GM18870 (cell line): ENCODE measurements at regions not wholly inside any gene's neighbourhood (a gene's known extent, or its start where the extent isn't known, plus 50 kb on each side); places are given as distances from the start of the nearest gene placed in this dataset.
"Not testable (repeated sequence)": the region's sequence is repeated elsewhere in the genome, so short reads cannot be mapped to it uniquely, and the experiment has no call there.

Source experiments
- ATAC-seq: cut with Tn5 transposase; IDR thresholded peaks from one replicate; pipeline ENCODE4 v1.9.1; 2021; ENCODE audit warnings: moderate library complexity; ENCODE audit not compliant: unreplicated experiment

DNA sequence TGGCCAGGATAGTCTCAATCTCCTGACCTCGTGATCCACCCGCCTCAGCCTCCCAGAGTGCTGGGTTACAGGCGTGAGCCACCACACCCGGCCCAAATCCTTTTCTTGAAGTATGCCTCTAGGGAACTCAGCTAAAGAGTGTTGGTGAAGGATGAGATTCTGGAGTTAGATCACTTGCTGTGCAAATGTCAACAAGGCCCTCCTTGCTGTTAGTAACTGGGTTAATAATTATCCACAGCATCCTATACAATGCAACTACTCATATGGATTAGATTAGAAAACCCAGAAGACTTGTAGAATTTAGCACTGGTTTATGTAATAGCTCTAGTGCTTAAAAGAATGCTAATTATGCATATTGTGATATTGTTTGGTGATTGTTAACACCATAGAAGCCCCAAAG is 310.8 kb upstream of the TFPI start:
- no peak for ATAC-seq

DNA sequence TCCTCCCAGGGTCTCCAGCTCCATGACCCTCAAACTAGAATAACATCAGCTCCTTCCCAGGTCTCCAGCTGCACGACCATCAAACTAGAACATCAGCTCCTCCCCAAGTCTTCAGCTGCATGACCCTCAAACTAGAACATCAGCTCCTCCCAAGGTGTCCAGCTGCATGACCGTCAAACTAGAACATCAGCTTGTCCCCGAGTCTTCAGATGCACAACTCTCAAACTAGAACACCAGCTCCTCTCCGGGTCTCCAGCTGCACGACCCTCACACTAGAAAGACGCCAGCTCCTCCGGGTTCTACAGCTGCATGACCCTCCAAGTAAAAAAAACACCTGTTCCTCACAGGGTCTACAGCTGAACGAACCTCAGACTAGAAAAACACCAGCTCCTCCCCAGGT is 312.9 kb upstream of the TFPI start:
- no peak for ATAC-seq

DNA sequence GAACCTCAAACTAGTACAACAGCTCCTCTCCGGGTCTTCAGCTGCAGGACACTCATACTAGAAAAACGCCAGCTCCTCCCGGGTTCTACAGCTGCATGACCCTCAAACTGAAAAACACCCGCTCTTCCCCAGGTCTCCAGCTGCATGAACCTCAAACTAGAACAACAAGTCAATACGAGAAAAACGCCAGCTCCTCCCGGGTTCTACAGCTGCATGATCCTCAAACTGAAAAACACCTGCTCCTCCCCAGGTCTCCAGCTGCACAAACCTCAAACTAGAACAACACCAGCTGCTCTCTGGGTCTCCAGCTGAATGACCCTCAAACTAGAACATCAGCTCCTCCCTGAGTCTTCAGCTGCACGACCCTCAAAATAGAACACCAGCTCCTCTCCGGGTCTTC is 315.0 kb upstream of the TFPI start:
- ATAC-seq = no peak

DNA sequence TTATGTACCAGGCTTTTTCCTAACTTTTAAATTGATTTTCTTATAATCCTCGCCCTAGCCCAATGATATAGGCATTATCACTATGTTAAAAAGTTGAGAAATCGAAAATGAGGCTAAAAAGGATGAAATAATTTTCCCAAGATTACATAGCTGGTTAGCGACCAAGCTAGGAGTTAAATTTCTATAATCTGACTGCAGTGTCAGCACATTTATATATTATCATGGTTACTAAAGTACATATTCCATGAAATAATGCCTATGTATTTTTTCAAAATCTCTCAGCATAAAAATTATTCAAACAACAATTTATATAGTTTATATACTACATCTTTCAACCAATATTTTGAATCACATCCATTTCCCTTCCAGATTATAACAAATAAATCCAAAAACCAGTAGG is 317.3 kb upstream of the TFPI start:
- ATAC-seq = no peak

DNA sequence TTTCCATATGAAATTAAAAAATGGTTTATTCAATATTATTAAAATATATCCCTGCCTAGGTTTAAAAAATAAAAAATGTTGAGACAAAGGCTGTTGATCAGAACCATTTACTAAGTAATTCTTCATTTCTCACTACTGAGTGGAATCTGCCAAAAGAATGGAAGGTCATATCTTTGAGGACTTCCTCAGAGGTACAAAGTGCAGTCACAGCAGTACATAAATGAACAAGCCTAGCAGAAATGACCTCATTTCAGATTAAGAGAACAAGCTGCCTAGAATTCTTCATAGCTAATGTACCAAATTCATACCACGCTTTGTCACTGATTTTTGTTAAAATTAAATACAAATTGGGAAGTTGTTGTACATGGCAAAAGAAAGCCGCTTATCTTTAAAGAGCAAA is 318.9 kb upstream of the TFPI start:
- ATAC-seq = no peak

DNA sequence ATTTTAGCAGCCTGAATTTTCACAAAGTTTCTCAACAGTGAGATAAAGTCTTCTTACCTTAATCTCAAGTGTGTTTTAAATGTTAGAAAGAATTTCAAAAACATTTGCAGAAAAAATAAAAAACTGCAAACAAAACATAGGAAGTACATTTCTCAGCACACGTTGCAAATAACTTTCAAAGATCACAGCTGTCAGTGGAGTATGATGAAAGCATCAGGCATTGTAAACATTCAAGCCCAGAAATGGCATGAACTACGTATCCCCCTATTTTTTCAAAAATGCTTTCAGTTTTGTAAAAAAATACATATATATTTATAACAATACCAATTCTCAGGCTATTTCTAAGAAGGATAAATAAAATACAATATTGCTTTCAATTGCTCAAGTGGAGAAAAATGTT is 320.6 kb upstream of the TFPI start:
- ATAC-seq = no peak

DNA sequence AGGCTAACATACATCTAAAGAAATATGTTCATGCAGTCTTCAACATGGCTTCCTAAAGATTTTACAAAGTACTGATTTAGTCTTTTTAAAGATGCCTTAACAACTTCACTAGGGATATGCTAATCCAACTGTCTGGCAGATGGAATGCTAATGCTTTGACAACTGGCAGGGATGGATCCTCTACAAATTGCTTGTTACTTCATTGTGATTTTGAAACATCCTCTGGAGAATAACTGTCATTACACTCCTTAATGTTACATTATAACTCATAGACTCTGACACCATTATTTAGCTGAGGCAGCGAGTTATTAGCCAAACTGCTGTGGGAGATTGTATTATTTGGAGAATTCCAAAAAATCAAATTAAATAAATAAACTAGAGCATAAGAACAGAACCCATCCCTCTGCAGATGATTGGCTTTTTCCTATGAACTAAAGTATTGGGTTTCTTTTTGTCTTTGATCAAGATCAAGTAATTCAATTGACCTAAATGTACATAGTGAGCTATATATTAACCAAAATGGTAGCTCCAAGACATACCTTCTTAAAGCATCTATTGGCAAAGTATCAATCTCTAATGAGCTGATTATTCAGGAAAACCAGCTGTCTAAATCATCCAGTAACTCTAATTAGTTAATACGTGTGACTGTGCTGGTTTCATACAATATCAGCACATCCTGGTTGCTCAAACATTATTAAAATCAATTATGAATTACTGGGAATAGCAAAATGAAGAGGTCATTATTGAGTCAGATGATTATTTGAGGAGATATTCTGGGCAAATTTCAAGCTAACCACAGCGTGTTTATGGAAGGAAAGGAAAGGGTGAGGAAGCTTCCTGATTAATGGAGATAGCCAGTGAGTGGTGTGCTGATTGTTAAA is 321.3 kb upstream of the TFPI start:
- ATAC-seq = no peak

DNA sequence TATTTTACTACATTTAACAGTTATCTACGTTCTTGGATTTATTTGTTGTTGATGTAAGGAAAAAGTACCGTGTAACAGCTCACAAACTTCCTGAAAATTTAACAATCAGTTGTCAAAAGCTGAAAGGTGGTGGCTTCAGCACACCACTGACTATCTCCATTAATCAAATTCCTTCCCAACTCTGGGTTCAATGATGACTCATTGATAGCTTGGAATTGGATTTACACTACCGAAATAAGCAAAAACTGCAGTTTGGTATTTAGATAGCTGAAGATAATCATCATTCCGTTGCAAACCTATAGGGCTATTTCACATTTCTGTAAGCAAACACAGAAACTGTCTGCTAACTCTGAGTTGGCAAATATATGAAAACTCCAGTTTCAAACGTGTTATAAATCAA is 322.3 kb upstream of the TFPI start:
- ATAC-seq = no peak

DNA sequence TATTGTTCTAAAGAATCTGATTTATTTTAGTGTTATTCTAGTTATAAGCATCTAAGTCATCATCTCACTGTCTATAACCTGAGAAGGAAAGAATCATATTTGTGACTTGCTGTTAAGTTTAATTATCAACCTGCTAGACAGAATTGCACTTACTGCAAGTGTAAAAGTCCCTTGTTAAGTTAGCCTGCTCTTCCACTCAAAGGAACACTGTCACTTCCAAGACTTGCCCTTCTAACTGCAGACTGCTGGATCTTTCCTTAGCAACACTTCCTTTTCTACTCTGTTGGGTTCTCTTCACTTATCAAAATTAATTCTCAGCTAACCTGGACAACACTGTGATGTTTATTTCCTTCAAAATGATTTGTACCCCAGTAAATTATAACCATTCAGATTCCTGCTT is 323.2 kb upstream of the TFPI start:
- no peak for ATAC-seq

DNA sequence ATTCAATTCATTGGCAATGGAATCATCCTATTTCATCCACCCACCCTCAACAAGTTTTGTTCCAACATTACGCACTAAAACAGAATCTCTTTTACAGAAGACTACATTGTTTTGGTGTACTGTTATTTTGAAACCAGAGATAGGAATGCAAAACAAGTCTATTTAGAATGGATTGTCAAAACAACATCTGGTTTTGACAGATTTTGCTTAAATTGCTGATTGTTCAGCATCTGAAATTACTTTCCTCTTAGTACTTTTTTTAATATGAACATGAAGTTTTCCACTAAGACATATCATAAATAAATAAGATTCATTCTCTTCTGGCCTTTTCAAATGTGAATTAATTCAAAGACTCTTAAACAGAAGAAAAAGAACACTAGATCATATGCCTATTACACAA is 323.9 kb upstream of the TFPI start:
- ATAC-seq = no peak

DNA sequence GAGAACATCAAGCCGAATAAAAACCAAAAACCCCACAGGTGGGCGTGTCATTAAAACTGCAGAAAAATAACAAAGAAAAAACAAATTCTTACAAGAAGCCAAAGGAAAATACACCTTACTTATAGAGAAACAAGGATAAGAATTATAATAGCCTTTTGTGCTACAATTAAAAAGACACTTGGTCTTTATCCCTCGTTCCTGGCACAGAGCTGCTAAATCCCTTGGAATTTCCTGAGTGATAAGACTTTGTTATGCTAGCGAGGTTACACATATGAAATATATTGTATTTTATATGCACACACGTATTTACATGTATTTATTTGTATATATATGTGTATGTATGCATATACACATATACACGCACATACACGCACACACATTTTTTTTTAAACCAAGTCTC is 325.3 kb upstream of the TFPI start:
- ATAC-seq = no peak

DNA sequence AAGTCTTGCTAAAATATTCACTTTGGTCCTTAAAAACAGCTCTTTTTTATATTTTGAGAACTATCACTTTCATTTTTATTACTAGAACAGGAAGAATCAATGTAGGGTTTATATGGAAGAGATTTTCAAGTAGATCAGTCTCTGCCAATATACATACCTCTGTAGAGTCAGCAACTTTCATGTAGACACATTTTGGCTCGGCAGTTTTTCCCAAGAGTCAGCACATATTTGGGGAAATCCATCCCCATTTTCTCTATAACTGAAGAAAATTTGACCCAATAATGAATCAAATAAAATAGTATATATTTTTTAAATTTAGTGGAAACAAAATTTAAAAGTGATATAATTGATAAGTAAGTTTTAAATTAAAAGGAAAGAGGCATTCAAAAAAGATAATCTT is 329.8 kb upstream of the TFPI start:
- no peak for ATAC-seq

DNA sequence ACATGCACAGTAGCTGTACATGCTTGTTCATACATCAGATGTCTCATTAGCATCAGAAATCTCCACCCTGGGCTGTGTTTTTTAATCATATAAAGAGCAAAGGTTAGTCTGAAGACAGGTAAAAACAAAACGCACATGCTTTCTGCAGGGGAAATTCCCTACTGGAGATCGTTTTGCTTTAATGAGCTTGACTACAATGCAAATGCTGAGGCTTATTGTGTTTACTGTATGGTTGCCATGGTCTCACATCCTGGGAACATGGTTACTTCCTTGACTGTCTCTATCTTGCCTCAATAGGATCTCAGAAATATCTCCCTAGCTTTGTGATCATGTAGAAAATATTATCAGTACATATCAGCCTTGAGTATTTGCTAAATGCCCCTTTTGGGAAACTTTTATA is 336.5 kb upstream of the TFPI start:
- peak; percentile 40 for ATAC-seq

DNA sequence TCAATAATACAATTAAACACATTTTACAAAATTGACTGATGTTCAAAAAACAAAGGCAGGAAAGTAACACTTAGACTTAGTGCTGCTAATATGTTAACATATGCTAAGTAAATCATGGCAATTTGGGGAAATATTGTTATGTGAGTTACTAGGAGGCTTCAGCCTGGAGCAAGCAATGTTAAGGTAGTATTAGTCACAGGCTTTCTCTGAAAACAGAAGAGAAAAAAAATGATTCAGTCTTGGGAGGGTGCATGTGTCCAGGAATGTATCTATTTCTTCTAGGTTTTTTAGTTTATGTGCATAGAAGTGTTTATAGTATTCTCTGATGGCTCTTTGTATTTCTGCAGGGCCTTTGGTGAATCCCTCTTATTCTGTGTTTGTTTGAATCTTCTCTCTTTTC is 345.8 kb upstream of the TFPI start:
- no peak for ATAC-seq

DNA sequence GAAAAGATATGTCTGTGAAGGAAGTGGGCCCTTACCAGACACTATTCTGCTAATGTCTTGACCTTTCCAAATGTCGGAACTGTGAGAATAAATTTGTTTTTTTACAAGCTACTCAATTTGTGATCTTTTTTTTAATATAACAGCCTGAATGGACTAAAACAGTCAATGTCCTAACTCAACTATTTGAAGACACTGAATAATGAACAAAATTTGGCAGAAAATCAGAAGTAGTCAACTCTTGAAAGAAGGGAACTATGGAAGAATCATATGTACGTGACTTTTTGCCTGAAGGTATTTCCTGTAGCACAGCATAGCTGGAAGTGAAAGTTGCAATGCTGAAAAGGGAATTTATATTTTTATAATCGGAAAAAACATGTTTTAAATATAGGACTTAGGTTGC is 351.8 kb upstream of the TFPI start:
- no peak for ATAC-seq

DNA sequence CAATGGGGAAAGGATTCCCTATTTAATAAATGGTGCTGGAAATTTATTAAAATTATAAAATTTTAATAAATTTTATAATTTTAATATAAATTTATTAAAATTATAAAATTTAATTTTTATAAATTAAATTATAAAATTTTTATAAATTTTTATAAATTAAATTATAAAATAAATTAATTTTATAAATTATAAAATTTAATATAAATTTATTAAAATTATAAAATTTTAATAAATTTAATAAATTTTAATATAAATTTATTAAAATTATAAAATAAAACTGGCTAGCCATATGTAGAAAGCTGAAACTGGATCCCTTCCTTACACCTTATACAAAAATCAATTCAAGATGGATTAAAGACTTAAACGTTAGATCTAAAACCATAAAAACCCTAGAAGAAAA is 356.7 kb upstream of the TFPI start:
- ATAC-seq = not testable (repeated sequence)

DNA sequence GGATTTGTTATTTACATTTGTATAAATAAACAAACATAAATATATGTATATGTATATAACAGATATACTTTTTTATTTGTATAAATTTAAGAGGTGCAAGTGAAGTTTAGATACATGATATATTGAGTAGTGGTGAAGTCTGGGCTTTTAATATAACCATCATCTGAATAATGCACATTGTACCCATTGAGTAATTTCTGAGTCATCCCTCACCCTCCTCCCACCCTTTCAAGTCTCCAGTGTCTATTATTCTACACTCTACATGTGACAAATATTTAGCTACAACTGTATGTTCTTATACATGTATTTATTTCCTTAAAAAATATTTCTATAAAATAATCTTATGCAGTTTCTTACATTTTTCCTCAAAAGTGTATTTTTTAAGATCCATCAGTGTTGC is 358.7 kb upstream of the TFPI start:
- ATAC-seq = no peak

DNA sequence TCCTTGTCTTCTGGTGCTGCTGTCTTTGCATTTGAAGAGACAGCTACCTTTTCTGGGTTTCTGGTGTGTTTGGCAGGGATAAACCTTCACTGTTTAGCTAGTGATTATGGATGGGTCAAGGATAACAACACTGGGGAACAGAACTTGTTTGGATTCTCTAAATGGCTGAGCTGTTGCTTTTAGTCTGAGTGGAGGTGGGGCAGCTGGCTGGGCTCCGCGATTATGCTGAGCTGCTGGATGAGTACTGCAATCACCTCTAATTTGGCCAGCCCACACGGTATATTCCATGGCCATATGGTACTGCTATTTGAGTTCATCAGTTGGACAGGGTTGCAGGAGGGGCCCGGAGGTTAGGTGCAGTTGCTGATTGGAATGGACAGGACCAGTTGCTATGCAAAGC is 361.6 kb upstream of the TFPI start:
- no peak for ATAC-seq

DNA sequence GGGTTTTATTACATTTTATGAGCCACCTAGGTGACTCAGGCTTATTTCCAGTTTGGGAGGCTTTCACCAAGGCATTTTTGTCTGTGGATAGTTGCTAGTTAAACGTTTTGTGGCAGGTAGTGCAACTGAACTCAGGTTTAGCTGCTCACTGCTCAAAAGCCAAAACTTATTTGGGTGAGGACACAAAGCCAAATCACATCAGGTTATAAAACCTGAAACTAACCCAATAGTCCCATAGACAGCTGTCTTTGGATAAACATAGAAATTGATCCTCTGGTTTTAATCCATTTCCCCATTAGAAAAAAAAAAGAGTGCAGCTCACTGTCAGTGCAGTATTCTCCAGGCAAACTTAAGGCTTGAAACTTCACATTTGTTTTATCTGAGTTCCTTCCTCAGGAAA is 362.6 kb upstream of the TFPI start:
- ATAC-seq = no peak

DNA sequence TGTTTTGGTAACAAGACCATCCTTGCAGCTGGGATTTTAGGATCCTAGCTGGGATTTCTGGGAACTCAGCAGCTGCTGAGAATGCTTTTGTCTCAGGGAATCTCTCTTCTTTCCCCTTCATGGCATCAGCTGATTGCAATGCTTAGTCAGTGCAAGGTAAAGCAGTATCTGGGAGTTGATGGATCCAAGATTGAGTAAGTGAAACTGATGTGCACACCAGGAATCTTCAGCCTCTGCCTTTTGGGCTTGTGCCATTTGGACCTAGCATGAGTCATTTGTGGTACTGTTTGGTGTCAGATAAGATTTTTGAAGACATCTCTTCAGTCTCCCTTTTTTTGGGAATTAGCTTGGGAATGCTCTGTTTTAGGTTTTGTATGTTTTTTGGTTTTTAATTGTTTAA is 363.3 kb upstream of the TFPI start:
- ATAC-seq = no peak

DNA sequence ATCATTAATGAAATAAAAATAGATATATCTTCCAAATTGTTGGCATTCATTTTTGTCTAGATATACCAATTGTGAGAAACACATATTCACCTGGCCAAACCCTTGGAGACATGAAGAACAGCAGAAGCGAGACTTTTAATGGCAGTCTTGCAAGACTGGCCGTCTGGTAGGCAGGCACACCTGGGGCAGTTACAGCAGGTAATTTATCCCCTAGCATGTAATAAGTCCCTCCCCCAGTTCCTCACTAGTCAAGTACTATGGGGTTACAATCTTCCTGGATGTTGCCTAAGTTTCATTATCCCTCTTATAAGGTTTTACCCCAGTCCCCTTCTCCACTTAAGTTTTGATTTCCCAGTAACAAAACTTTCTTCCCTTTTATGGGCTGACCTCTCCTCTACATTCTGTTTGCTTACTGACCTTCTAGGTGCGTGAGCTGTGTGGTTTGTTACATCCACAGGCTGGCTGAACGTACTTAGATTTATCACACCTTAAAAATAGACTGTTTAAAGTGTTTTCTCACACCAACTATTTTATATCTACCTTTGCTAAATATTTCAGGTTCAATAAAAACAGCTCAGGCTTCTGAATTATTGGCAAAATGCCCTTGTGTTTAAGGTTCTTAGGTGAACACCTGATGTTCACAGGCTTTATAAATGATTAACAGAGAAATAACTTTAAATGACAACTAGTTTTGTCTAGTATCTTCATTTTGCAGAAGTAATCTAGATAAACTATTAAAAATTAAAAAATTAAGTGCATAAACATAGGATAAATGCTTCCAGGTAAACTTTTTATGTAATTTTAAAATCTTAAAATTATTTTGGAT is 365.0 kb upstream of the TFPI start:
- ATAC-seq = no peak

DNA sequence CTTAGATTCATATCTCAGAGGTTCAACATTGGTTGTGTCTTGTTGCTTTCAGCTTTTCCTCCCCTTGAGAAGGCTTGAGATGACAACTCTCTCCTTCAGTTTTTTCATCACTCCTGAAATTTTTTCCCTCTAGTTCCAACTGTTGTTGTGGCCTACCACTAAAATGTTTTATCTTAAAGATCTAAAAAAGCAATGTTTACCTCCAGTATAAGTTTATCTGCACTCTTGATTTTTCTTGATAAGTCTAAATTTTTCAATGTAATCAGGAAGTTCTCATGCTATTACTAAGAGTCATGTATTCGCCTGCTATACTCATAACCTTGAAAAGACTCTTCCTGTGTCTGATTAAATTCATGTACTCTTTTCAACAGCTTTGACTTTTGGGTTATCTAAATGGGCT is 366.3 kb upstream of the TFPI start:
- no peak for ATAC-seq
